OCI-LY7 (cell line): ENCODE measurements at regions not wholly inside any gene's neighbourhood (a gene's known extent, or its start where the extent isn't known, plus 50 kb on each side); places are given as distances from the start of the nearest gene placed in this dataset.

Experiments
- BruUV-seq: library from RNA; stranded (reverse); fragments of 400-500 nt; replicated peaks from 2 replicates; lab custom pipeline; 2021; lab: Mats Ljungman, UMichigan
- CTCF ChIA-PET: fragments of 300-600 bp; sonication (Branson Sonifier 250); formaldehyde crosslinking; loops from one replicate; lab custom pipeline; 2022; ENCODE audit warnings: antibody characterized with exemption; ENCODE audit not compliant: unreplicated experiment; lab: Charles Lee
- POLR2A ChIA-PET: fragments of 300-600 bp; sonication (Branson Sonifier 250); formaldehyde crosslinking; loops from one replicate; lab custom pipeline; 2022; ENCODE audit warnings: antibody characterized with exemption; lab: Charles Lee
- DNase-seq: peaks from one replicate; pipeline ENCODE4 v3.0.0-alpha.2; 2015; ENCODE audit warnings: low spot score
- H2AFZ ChIP-seq: fragments of 200-600 bp; sonication (generic), shearing (Covaris generic); 2 replicates; pipeline ENCODE4 v1.6.1; 2014; ENCODE audit warnings: mild to moderate bottlenecking, antibody characterized with exemption, low read length, moderate library complexity
- H3K27ac ChIP-seq: fragments of 200-600 bp; sonication (generic); 2 replicates; pipeline ENCODE4 v1.5.1; 2014; ENCODE audit warnings: mixed run types, low read depth, mild to moderate bottlenecking, moderate library complexity, low read length, inconsistent platforms; ENCODE audit not compliant: poor library complexity, severe bottlenecking
- H3K36me3 ChIP-seq: fragments of 200-600 bp; sonication (generic); 2 replicates; pipeline ENCODE4 v1.6.1; 2014; ENCODE audit warnings: mild to moderate bottlenecking, antibody characterized with exemption, low read length, moderate library complexity, mixed read lengths; ENCODE audit not compliant: insufficient read depth
- H3K4me1 ChIP-seq: fragments of 200-600 bp; sonication (generic); 2 replicates; pipeline ENCODE4 v1.5.1; 2014; ENCODE audit warnings: mild to moderate bottlenecking, low read length; ENCODE audit not compliant: insufficient read depth, poor library complexity, severe bottlenecking
- H3K4me2 ChIP-seq: fragments of 200-600 bp; sonication (generic); 2 replicates; pipeline ENCODE4 v1.6.1; 2014; ENCODE audit warnings: mild to moderate bottlenecking, low read length
- H3K4me3 ChIP-seq: fragments of 200-600 bp; sonication (generic); 2 replicates; pipeline ENCODE4 v1.5.1; 2014; ENCODE audit warnings: mild to moderate bottlenecking, low read depth, low read length; ENCODE audit not compliant: poor library complexity, severe bottlenecking
- H3K79me2 ChIP-seq: fragments of 200-600 bp; sonication (generic); 2 replicates; pipeline ENCODE4 v1.6.1; 2016; ENCODE audit warnings: low read depth, mild to moderate bottlenecking, low read length, moderate library complexity, mixed read lengths; ENCODE audit not compliant: insufficient read depth
- H3K9me2 ChIP-seq: fragments of 200-600 bp; sonication (generic); 2 replicates; pipeline ENCODE4 v1.6.1; 2016; ENCODE audit warnings: mild to moderate bottlenecking, low read length, mixed read lengths; ENCODE audit not compliant: insufficient read depth
- H3K9me3 ChIP-seq: fragments of 200-600 bp; sonication (generic); 2 replicates; pipeline ENCODE4 v1.6.1; 2014; ENCODE audit warnings: mild to moderate bottlenecking, mixed run types, low read length, mixed read lengths
- H4K20me1 ChIP-seq: fragments of 200-600 bp; sonication (generic); 2 replicates; pipeline ENCODE4 v1.6.1; 2014; ENCODE audit warnings: mild to moderate bottlenecking, antibody characterized with exemption, low read length, moderate library complexity, mixed read lengths; ENCODE audit not compliant: insufficient read depth
- CTCF ChIP-seq: fragments of 200-600 bp; sonication (generic); conservative IDR thresholded peaks from 2 replicates; pipeline ENCODE4 v1.5.1; 2014; ENCODE audit warnings: mild to moderate bottlenecking, antibody characterized with exemption, low read length, moderate library complexity, mixed read lengths
- EZH2phosphoT487 ChIP-seq: fragments of 200-600 bp; sonication (generic); IDR thresholded peaks from 2 replicates; pipeline ENCODE4 v1.6.1; 2018; ENCODE audit warnings: low read depth, borderline replicate concordance, mild to moderate bottlenecking, mixed run types, antibody characterized with exemption, low read length, moderate library complexity, mixed read lengths
- intact Hi-C: fragments of 100-400 bp; cut with micrococcal nuclease; formaldehyde crosslinking; loops from one replicate; pipeline ENCODE4 v1.10.0; 2022; ENCODE audit not compliant: unreplicated experiment

- no peak overlapping the region for H3K27ac ChIP-seq
- DNase-seq: no peak
- no peak overlapping the region for H2AFZ ChIP-seq
- H3K4me3 ChIP-seq: no peak overlapping the region
- H3K9me3 ChIP-seq: no peaks in the 10 kb centered on the region
- TF ChIP-seq EZH2phosphoT487 (no peak), CTCF (no peak)
- no peak overlapping the region for H3K4me2 ChIP-seq
- intact Hi-C loops: no loop called here
- H3K9me2 ChIP-seq: no peaks in the 10 kb centered on the region
- no peaks in the 10 kb centered on the region for H3K4me1 ChIP-seq
- POLR2A ChIA-PET: interaction anchor here (0.7 kb wide), 1 partner anchor 11 kb away, joined by 3 read pairs; no protein-coding TSS in a partner anchor
- CTCF ChIA-PET: no interaction called here
- H3K36me3 ChIP-seq: no peaks in the 10 kb centered on the region
- H4K20me1 ChIP-seq: no peaks in the 10 kb centered on the region
- H3K79me2 ChIP-seq: no peaks in the 10 kb centered on the region
- no TSS peak for BruUV-seq
These were observed 312.1 kb downstream of the PPP1R2C start for GRCh38 chrX:42465821-42466220.

GRCh38 chrX:42463706-42464490 lies 314.1 kb downstream of the PPP1R2C start:
- Histone ChIP-seq H3K9me3 (no peaks in the 10 kb centered on the region), H3K27ac (no peak overlapping the region), H3K9me2 (no peaks in the 10 kb centered on the region), H3K4me1 (no peaks in the 10 kb centered on the region), H3K4me2 (no peak overlapping the region), H4K20me1 (no peaks in the 10 kb centered on the region), H3K4me3 (no peak overlapping the region), H3K79me2 (no peaks in the 10 kb centered on the region), H2AFZ (no peak overlapping the region), H3K36me3 (no peaks in the 10 kb centered on the region)
- DNase-seq: no peak
- intact Hi-C loops: no loop called here
- ChIA-PET POLR2A (interaction anchor here (0.5 kb wide), 1 partner anchor 55 kb away, joined by 5 read pairs; no protein-coding TSS in a partner anchor), CTCF (no interaction called here)
- no TSS peak for BruUV-seq
- TF ChIP-seq CTCF (no peak), EZH2phosphoT487 (no peak)

DNA sequence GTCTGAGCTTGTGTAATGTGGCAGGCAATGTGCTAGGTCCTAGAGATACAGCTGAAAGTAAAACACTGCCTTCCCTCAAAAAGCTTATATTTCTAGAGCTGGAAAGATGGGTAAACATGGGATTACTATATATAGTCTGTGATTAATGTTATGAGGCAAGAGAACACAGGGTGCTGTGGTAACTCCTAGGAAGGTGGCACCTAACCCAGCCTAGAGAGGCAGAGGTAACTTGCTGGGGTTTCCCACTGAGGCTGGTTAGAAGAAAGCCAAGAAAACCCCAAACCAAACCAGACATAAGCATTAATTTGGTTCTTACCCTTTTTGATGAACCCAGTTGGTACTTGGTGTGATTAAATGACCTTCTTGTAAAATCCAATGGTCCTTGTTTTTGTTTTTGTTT lies 315.0 kb downstream of the PPP1R2C start:
- intact Hi-C loops: no loop called here
- no peaks in the 10 kb centered on the region for H3K9me3 ChIP-seq
- TF ChIP-seq CTCF (no peak), EZH2phosphoT487 (no peak)

More for the DNA sequence above, 315.0 kb downstream of the PPP1R2C start:
- Histone ChIP-seq H3K27ac (no peak overlapping the region), H3K36me3 (no peaks in the 10 kb centered on the region), H3K4me2 (no peak overlapping the region), H4K20me1 (no peaks in the 10 kb centered on the region), H3K9me2 (no peaks in the 10 kb centered on the region), H3K79me2 (no peaks in the 10 kb centered on the region), H3K4me1 (no peaks in the 10 kb centered on the region), H3K4me3 (no peak overlapping the region), H2AFZ (no peak overlapping the region)
- POLR2A ChIA-PET: no interaction called here
- CTCF ChIA-PET: no interaction called here
- DNase-seq: no peak
- BruUV-seq: no TSS peak
